AG08395 (cell line): ENCODE measurements at regions not wholly inside any gene's neighbourhood (a gene's known extent, or its start where the extent isn't known, plus 50 kb on each side); places are given as distances from the start of the nearest gene placed in this dataset.
"Not testable (repeated sequence)": the region's sequence is repeated elsewhere in the genome, so short reads cannot be mapped to it uniquely, and the experiment has no call there.

Source experiments
- DNase-seq: peaks from one replicate; pipeline ENCODE4 v3.0.0; 2012; ENCODE audit warnings: mixed read lengths, low spot score

GRCh38 chr18:73446502-73446901 is 578.7 kb upstream of the NETO1 start:
- no peak for DNase-seq

GRCh38 chr18:73431620-73432019 is 563.8 kb upstream of the NETO1 start:
- no peak for DNase-seq

- no peak for DNase-seq
Measured at GRCh38 chr18:73421010-73421409, 553.2 kb upstream of the NETO1 start.

GRCh38 chr18:73419531-73419930 is 551.7 kb upstream of the NETO1 start:
- no peak for DNase-seq

GRCh38 chr18:73414598-73414997 is 546.8 kb upstream of the NETO1 start:
- DNase-seq: no peak

- DNase-seq: no peak
Measured at GRCh38 chr18:73414069-73414468, 546.3 kb upstream of the NETO1 start.

- DNase-seq: no peak
Measured at GRCh38 chr18:73409242-73409641, 541.5 kb upstream of the NETO1 start.

GRCh38 chr18:73408469-73408868 is 540.7 kb upstream of the NETO1 start:
- DNase-seq: no peak

- DNase-seq: no peak
Measured at GRCh38 chr18:73407506-73407905, 539.7 kb upstream of the NETO1 start.

- DNase-seq: no peak
Measured at GRCh38 chr18:73384246-73384645, 516.5 kb upstream of the NETO1 start.

- DNase-seq: no peak
Measured at GRCh38 chr18:73381699-73382036, 513.9 kb upstream of the NETO1 start.

GRCh38 chr18:73381016-73381698 is 513.4 kb upstream of the NETO1 start:
- DNase-seq: no peak

GRCh38 chr18:73366713-73367112 is 498.9 kb upstream of the NETO1 start:
- no peak for DNase-seq

- DNase-seq: no peak
Measured at GRCh38 chr18:73365018-73365417, 497.2 kb upstream of the NETO1 start.

- no peak for DNase-seq
Measured at GRCh38 chr18:73355121-73355520, 487.3 kb upstream of the NETO1 start.

GRCh38 chr18:73352546-73352945 is 484.8 kb upstream of the NETO1 start:
- no peak for DNase-seq

- DNase-seq: no peak
Measured at GRCh38 chr18:73340135-73340977, 472.6 kb upstream of the NETO1 start.

GRCh38 chr18:73331212-73331772 is 463.5 kb upstream of the NETO1 start:
- no peak for DNase-seq

GRCh38 chr18:73330106-73330505 is 462.3 kb upstream of the NETO1 start:
- DNase-seq: not testable (repeated sequence)

- not testable (repeated sequence) for DNase-seq
Measured at GRCh38 chr18:73324187-73324831, 456.5 kb upstream of the NETO1 start.

GRCh38 chr18:73318739-73319479 is 451.1 kb upstream of the NETO1 start:
- no peak for DNase-seq

GRCh38 chr18:73316513-73316912 is 448.7 kb upstream of the NETO1 start:
- DNase-seq: no peak
